WTC11 (cell line): ENCODE measurements at regions not wholly inside any gene's neighbourhood (a gene's known extent, or its start where the extent isn't known, plus 50 kb on each side); places are given as distances from the start of the nearest gene placed in this dataset.
A peak's percentile ranks its signal among the peaks of the same experiment; 100 is the strongest.
"Not testable (repeated sequence)": the region's sequence is repeated elsewhere in the genome, so short reads cannot be mapped to it uniquely, and the experiment has no call there.

Source experiments
- ATAC-seq: fragments of 200-7000 bp; cut with Tn5 transposase; 2 replicates; pipeline ENCODE4 v1.10.0; 2021; ENCODE audit warnings: mild to moderate bottlenecking, moderate library complexity
- CTCF ChIA-PET: fragments of 300-600 bp; sonication (Branson Sonifier 250); formaldehyde crosslinking; loops from one replicate; lab custom pipeline; 2021; ENCODE audit warnings: antibody characterized with exemption; lab: Charles Lee
- POLR2A ChIA-PET: fragments of 350-600 bp; sonication (Branson Sonifier 250); formaldehyde crosslinking; loops from one replicate; lab custom pipeline; 2021; ENCODE audit warnings: antibody characterized with exemption; lab: Charles Lee
- DNase-seq: peaks from one replicate; pipeline ENCODE4 v3.0.0; 2021; ENCODE audit warnings: low spot score
- H3K27ac Mint-ChIP-seq: 2 replicates; pipeline ENCODE4 v1.8.0; 2021; ENCODE audit warnings: mixed read lengths
- H3K27me3 Mint-ChIP-seq: 2 replicates; pipeline ENCODE4 v1.8.0; 2021; ENCODE audit warnings: low read depth, mild to moderate bottlenecking, moderate library complexity, mixed read lengths
- H3K36me3 Mint-ChIP-seq: 2 replicates; pipeline ENCODE4 v1.8.0; 2021; ENCODE audit warnings: mixed read lengths
- H3K4me1 Mint-ChIP-seq: 2 replicates; pipeline ENCODE4 v1.8.0; 2022; ENCODE audit warnings: mixed read lengths
- H3K4me3 Mint-ChIP-seq: 2 replicates; pipeline ENCODE4 v1.8.0; 2021; ENCODE audit warnings: mild to moderate bottlenecking, moderate library complexity, mixed read lengths
- H3K9me3 Mint-ChIP-seq: 2 replicates; pipeline ENCODE4 v1.8.0; 2021; ENCODE audit warnings: mixed read lengths
- HMGA2 ChIP-seq: fragments of 250-450 bp; sonication (Bioruptor Pico); IDR thresholded peaks from 2 replicates; pipeline ENCODE4 v1.4.0; 2021; ENCODE audit warnings: mild to moderate bottlenecking, moderate library complexity

GRCh38 chr1:146600720-146601307 lies 337.3 kb upstream of the NBPF12 start:
- H3K27me3 Mint-ChIP-seq, CTCF ChIA-PET, H3K4me3 Mint-ChIP-seq, POLR2A ChIA-PET, H3K4me1 Mint-ChIP-seq: not testable (repeated sequence)
- peak; percentile 56; the same call in 1 of the 2 replicates for TF ChIP-seq HMGA2 (CRISPR knock-in tag)
- TF ChIP-seq, all 79 proteins: peak for 1; not testable (repeated sequence) for 78
- H3K9me3 Mint-ChIP-seq, DNase-seq, H3K27ac Mint-ChIP-seq, H3K36me3 Mint-ChIP-seq: not testable (repeated sequence)
- peak; percentile 79 for ATAC-seq

- H3K27ac Mint-ChIP-seq, H3K27me3 Mint-ChIP-seq, H3K4me3 Mint-ChIP-seq, H3K9me3 Mint-ChIP-seq, CTCF ChIA-PET, H3K36me3 Mint-ChIP-seq, H3K4me1 Mint-ChIP-seq, DNase-seq, POLR2A ChIA-PET: not testable (repeated sequence)
- ATAC-seq = peak; percentile 56
Observed at GRCh38 chr1:146599906-146600305, 338.2 kb upstream of the NBPF12 start.

- H3K27ac Mint-ChIP-seq, CTCF ChIA-PET, H3K27me3 Mint-ChIP-seq, DNase-seq, H3K4me1 Mint-ChIP-seq, H3K9me3 Mint-ChIP-seq, H3K36me3 Mint-ChIP-seq, ATAC-seq, H3K4me3 Mint-ChIP-seq, POLR2A ChIA-PET: not testable (repeated sequence)
Observed at GRCh38 chr1:146581229-146581628, 352.4 kb upstream of the NOTCH2NLA start.

DNA sequence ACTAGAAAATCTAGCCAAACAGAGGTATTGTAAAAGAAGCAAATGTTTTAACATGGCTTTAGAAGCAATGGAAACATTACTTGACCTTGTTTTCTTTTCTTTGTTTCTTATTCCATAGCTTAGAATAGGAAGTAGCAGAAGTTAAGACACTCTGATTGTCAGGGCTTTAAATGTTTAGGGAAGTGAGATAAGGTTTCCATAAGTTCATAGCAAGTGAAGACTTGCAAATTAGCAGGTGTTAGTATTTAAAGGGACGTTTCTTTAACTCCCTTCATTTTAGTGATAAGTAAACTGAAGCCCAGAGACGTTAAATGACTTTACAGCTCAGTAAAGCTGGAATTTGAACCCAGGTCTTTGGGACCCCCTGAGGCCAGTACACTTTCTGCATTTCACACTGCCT lies 338.7 kb upstream of the NOTCH2NLA start:
- H3K4me3 Mint-ChIP-seq, H3K27ac Mint-ChIP-seq, POLR2A ChIA-PET, H3K4me1 Mint-ChIP-seq, H3K27me3 Mint-ChIP-seq, H3K9me3 Mint-ChIP-seq, H3K36me3 Mint-ChIP-seq, DNase-seq, CTCF ChIA-PET, ATAC-seq: not testable (repeated sequence)

DNA sequence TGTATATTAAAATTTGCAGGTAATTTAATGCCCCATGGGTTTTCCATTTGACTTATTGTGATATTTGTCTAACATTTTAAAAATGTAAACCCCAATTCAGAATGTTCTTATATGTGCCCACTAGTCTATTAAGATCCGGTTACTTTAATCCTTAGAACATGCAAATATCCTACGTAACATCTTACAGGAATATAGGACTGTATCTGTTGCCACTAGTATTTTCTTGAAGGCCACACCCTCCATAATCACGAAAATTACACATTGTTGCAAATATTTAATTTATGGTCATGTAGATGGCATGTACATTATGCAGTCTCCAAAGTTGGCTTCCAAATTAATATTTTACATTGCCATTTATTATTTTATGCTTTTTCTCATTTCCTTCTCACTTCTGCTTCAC lies 329.2 kb upstream of the NOTCH2NLA start:
- H3K9me3 Mint-ChIP-seq, CTCF ChIA-PET, ATAC-seq, H3K27ac Mint-ChIP-seq, H3K4me1 Mint-ChIP-seq, H3K36me3 Mint-ChIP-seq, POLR2A ChIA-PET, H3K27me3 Mint-ChIP-seq, H3K4me3 Mint-ChIP-seq, DNase-seq: not testable (repeated sequence)

DNA sequence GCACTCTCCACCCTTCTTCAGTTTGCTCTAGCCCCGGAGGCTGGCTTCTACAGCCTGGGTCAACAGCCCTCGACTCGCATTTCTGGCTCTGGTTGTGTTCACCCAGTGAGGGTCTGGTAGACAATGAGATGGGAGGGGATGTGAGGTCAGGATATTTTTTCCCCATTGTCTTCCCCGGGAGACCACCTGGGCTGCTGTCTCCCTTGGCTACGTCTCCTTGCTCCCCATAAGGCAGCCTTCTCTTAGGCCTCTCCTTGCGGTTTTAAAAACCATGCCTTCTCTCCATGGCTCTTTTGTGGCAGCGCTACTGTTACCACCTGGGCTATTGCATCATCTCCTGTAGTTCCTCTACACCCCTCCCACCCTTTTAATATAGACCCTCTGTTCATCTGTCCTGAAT lies 327.6 kb upstream of the NOTCH2NLA start:
- peak overlapping the region; percentile 87 for H3K27ac Mint-ChIP-seq
- H3K4me3 Mint-ChIP-seq, POLR2A ChIA-PET, DNase-seq, H3K36me3 Mint-ChIP-seq, CTCF ChIA-PET, H3K9me3 Mint-ChIP-seq, H3K27me3 Mint-ChIP-seq: not testable (repeated sequence)
- H3K4me1 Mint-ChIP-seq = peaks cover 14% of the 10 kb centered on the region
- peak; percentile 74 for ATAC-seq

- CTCF ChIA-PET, H3K9me3 Mint-ChIP-seq, POLR2A ChIA-PET, DNase-seq, ATAC-seq, H3K4me3 Mint-ChIP-seq, H3K27ac Mint-ChIP-seq, H3K27me3 Mint-ChIP-seq: not testable (repeated sequence)
- H3K36me3 Mint-ChIP-seq = peaks cover 12% of the 10 kb centered on the region
- peaks cover 14% of the 10 kb centered on the region for H3K4me1 Mint-ChIP-seq
Observed at GRCh38 chr1:146552414-146552813, 323.6 kb upstream of the NOTCH2NLA start.

- H3K4me1 Mint-ChIP-seq, H3K27me3 Mint-ChIP-seq, CTCF ChIA-PET, H3K4me3 Mint-ChIP-seq, POLR2A ChIA-PET, H3K27ac Mint-ChIP-seq, H3K9me3 Mint-ChIP-seq, ATAC-seq, DNase-seq: not testable (repeated sequence)
- H3K36me3 Mint-ChIP-seq = peaks cover 12% of the 10 kb centered on the region
Observed at GRCh38 chr1:146548684-146549083, 319.9 kb upstream of the NOTCH2NLA start.

DNA sequence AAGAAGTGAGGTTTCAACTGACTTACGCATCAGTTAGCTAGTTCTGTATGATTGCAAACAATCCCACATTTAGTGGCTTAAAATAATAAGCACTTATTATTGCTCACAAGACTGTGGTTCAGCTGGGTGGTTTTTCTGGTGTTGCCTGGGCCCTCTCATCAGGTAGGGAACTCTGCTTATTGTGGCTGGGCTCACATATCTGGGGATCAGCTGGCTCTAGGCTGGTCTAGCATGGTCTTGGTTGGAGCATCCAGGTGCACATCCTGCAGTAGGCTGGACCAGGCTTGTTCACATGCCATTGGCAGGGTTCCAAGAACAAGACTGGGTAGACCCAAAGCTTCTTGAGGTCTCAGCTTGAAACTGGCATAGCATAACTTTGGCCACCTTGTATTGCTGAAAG lies 317.4 kb upstream of the NOTCH2NLA start:
- H3K4me1 Mint-ChIP-seq, POLR2A ChIA-PET, H3K36me3 Mint-ChIP-seq, DNase-seq, ATAC-seq, H3K4me3 Mint-ChIP-seq, H3K27ac Mint-ChIP-seq, H3K9me3 Mint-ChIP-seq, H3K27me3 Mint-ChIP-seq, CTCF ChIA-PET: not testable (repeated sequence)

DNA sequence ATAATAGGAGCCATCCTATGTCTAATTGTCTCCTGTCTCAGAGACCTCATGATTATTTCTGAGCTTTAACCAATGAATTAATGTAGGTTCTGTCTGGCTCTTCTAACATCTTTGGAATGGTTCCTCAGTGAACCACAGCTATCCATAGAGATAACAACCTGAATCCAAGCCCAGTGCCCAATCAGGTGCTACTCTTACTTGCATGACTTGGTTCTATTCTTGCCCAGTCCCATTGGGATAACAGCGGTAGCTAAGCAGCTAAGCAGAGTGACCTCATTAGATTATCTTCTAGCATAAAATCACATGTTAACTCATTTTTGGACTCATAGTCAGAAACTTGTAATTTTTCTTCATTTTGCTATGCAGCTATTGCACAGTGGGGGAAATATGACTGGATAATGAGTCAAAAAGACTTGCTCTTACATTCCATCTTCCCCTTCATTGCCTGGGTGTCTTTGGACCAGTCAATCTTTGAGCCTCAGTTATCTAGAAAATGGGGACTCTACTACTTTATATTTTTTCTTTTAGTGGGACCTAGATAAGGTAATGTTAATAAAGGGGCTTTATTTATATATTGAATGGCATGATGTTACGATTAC lies 309.1 kb upstream of the NOTCH2NLA start:
- H3K4me3 Mint-ChIP-seq, H3K4me1 Mint-ChIP-seq, POLR2A ChIA-PET, CTCF ChIA-PET, DNase-seq, H3K36me3 Mint-ChIP-seq, H3K9me3 Mint-ChIP-seq, H3K27ac Mint-ChIP-seq, ATAC-seq, H3K27me3 Mint-ChIP-seq: not testable (repeated sequence)

- H3K4me1 Mint-ChIP-seq, H3K27me3 Mint-ChIP-seq, CTCF ChIA-PET, H3K4me3 Mint-ChIP-seq, DNase-seq, ATAC-seq, POLR2A ChIA-PET, H3K9me3 Mint-ChIP-seq, H3K36me3 Mint-ChIP-seq, H3K27ac Mint-ChIP-seq: not testable (repeated sequence)
Observed at GRCh38 chr1:146536028-146536427, 307.2 kb upstream of the NOTCH2NLA start.

- POLR2A ChIA-PET, H3K4me1 Mint-ChIP-seq, H3K36me3 Mint-ChIP-seq, H3K27ac Mint-ChIP-seq, ATAC-seq, H3K4me3 Mint-ChIP-seq, CTCF ChIA-PET, H3K27me3 Mint-ChIP-seq, DNase-seq, H3K9me3 Mint-ChIP-seq: not testable (repeated sequence)
Observed at GRCh38 chr1:146535575-146535974, 306.8 kb upstream of the NOTCH2NLA start.
